Hippocampal formation (tissue), 2 donors: ENCODE measurements at regions not wholly inside any gene's neighbourhood (a gene's known extent, or its start where the extent isn't known, plus 50 kb on each side); places are given as distances from the start of the nearest gene placed in this dataset.
"Not testable (repeated sequence)": the region's sequence is repeated elsewhere in the genome, so short reads cannot be mapped to it uniquely, and the experiment has no call there.

ENCODE experiments used
- DNase-seq, 2 donors: peaks; one replicate each; lab custom pipeline; 2025; lab: John Stamatoyannopoulos, UW

DNA sequence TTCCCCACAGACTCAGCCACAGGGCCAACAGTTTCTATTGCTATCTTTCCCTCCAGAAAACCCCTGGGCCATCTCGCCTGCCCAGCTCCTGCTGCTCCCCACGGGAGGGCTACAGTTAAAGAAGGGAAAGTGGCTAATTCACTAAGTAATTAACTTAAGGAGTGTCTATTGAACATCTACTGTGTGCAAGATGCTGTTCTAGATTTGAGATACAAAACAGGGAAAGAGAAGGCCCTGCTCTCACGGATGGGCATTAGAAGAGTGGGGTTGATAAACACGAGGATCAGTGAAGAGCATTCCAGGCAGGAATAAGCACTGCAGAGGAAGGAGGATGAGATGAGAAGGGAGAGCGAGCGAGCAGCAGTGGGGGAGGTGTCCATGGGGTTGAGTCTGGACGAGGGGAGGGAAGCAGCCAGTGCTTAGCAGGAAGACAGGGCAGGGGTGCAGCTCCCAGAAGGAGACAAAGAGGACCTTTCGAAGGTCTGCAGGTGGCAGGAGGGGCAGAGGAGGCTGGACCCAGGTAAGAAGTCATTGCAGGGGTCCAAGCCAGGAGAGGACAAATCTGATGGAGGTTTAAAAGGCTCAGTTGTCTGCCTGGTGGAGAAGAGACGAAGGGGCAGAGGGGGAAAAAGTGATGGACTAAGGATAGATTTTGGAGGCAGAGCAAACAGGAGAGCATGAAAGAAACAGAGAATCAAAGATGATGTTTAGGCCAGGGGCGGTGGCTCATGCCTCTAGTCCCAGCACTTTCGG lies 64.7 kb downstream of the KLF15 start:
- DNase-seq = no peak

GRCh38 chr3:126291537-126291936 lies 65.7 kb downstream of the KLF15 start:
- DNase-seq = no peak

DNA sequence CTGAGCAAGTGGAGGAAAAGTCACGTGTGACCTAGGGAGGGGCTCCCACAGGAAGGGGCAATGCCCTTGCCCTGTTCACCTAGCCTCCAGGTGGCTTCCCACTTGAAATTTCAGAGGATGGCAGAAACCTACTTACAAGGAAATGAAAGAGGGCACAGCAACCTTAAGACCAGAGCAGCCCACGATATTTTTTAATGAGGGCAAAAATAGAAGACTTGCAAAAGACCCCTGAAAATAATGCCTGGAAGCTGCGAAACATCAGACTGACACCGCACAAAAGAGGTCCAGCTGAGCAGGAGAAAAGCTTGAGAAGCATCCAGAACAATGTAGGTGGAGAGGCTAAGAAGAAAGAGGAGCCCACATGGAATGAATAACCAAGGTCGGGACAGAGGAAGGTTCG lies 66.1 kb downstream of the KLF15 start:
- DNase-seq = no peak

- no peak for DNase-seq
These were observed 66.9 kb downstream of the KLF15 start for GRCh38 chr3:126290325-126290724.

- DNase-seq = no peak
These were observed 68.1 kb downstream of the KLF15 start for GRCh38 chr3:126289096-126289495.

DNA sequence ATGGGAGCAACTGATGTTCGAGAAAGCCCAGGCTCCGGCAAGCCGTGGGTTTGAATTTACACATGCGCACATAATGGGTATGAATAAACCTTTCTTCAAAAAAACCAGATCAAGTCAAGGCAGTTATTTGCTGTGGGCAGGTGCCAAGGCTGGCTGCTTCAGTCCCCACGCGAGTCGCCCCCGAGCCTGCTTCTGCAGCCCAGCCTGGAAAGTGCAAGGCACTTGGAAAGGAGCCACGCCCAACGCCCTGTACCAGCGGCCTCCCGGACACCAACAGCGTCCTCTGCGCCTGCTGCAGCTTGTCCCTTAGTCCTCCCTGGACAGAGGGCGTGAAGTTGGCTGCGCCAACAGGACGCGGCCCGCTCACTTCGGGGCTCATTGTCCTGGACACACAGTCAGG lies 68.9 kb downstream of the KLF15 start:
- DNase-seq = peak; percentile 34 to 39

DNA sequence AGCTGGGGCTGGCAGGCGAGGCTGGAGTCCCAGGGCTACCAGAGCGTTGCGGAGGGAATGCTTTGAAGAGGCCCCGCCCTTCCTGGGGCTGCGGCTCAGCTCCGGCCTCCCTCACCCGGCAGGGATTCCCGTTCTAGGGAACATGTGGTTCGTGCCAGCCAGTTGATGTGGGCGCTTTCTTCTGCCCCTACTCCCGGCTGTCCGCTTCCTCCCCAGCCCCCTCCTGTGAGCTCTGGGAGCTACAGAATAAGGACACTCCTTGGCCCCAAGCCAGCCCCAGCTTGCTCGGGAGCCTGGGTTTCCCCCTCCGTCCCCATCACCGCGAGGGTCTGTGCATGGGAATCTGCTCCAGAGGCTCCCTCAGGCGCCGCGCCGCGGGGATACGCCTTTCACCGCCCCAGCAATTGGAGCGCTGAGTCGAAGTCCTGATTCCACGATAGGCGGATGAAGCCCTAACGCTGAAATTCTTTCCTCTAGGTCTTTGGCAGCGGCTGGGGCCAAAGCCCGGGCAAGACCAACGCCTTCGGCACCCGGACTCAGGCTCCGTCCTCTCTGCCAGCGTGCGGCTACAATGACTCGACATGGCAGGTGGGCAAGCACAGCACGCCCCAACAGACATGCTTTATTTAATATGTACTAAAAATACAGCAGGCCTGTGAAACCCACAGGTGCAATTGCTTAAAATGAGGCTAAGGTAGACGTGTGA lies 69.5 kb downstream of the KLF15 start:
- DNase-seq = peak; percentile 69 to 72

DNA sequence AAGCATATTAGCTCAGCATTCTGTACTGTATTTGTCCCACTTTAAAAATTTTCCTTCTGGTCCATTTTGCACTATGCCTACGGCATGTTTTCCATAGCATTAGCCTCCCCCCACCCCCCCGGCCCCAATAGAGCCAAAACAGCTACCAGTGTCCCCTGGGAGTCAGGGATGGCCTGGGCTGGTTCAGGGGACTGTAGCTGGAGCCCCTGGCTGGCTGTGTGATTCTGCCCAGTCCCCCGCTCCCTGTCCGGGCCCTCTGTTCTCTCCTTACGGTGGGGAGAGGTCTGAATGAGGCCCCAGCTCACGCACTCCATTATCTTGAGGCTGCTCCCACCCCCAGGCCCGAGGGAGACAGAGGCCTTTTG lies 70.1 kb downstream of the KLF15 start:
- no peak for DNase-seq

GRCh38 chr3:126285369-126285768 lies 71.8 kb downstream of the KLF15 start:
- no peak for DNase-seq

- no peak for DNase-seq
These were observed 72.8 kb downstream of the KLF15 start for GRCh38 chr3:126284258-126284904.

- DNase-seq = not testable (repeated sequence)
These were observed 73.6 kb downstream of the KLF15 start for GRCh38 chr3:126283651-126284050.

DNA sequence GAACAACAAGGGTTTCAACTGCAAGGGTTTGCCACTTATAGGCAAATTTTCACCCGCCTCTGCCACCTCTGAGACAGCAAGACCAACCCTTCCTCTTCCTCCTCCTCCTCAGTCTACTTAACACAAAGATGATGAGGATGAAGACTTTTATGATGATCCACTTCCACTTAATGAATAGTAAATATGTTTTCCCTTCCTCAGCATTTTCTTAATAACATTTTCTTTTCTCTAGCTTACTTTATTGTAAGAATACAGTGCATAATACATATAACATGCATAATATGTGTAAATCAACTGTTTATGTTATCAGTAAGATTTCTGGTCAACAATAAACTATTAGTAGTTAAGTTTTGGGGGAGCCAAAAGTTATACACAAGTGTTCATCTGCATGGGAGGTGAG lies 77.4 kb downstream of the KLF15 start:
- no peak for DNase-seq

- DNase-seq = no peak
These were observed 79.4 kb downstream of the KLF15 start for GRCh38 chr3:126277629-126278378.

GRCh38 chr3:126275620-126275904 lies 81.6 kb downstream of the KLF15 start:
- DNase-seq = no peak

DNA sequence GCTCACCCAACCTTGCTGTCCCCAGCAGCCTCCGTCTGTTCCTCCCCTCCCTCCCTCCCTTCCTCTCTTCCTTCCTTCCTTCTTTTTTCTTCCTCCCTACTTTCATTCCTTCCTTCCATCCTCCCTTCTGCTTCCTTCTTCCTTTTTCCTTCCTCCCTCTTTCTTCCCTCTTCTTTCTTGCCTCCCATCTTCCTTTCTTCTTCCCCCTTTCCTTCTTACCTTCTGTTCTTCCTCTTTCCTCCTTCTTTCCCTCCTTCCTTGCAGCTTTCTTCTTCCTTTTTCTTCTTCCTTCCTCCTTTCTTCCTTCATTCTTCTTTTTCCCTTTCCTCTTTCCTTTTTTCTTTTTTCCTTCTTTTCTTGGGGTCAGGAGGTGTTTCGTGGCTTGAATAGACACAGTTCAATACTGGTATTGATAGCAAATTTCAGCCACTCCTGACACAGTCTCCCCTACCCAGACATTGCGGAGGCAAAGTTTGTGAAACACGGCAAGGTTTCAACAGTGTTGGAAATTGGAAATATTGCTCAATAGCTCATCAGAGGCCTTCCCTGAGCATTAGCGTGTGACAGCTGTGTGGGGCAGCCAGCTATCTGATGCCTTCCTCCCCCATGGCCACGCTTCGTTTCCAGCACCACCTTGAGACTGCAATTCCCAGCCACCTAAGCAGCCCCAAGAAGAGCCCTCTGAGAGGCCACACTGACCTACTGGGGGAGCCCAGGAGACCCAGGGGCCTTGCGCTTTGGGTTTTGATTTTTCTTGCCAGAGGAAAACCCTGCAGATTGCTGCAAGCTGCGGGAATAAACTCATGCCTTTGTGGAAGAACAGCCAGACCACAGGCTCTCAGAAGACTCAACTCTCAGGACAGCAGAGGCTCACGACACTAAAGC lies 82.2 kb downstream of the KLF15 start:
- DNase-seq = no peak

DNA sequence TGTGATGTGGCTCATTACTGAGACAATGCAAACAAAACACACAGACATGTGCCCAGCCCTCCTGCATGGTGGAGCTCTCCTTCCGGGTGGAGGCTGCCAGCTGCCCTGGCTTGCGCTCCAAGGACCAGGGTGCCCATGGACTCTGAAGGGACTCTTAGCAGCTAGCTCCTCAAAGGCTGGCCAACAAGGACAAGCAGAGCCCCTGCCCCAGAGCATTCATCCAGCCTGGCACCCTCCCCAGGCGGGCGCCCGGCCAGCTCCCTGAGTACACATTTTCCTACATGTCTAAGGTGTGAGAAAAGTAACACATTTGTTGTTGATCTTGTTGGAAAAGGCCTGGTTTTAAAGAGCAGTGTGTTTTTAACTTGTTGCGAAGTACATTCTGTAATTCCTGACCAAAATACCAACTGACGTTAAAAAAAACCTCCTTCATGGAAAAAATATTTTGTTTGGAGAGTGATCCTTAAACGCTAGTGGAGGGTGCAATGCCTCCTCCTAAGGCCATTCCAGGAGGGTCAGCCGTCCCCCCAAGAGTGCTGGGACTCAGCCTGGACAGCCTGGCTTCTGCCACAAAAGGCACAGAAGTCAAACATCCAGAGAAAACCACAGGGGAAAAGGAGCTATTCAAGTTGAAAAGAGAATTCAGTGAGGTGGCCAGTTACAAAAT lies 86.9 kb downstream of the KLF15 start:
- DNase-seq = peak; percentile 72 to 90

- no peak for DNase-seq
These were observed 87.9 kb downstream of the KLF15 start for GRCh38 chr3:126269354-126269753.

- DNase-seq = no peak
These were observed 88.3 kb downstream of the KLF15 start for GRCh38 chr3:126268866-126269265.

- DNase-seq = no peak
These were observed 87.7 kb upstream of the ALDH1L1 start for GRCh38 chr3:126267976-126268615.

GRCh38 chr3:126267169-126267975 lies 87.0 kb upstream of the ALDH1L1 start:
- peak; percentile 52 to 65 for DNase-seq
